ENCODE measurements at regions not wholly inside any gene's neighbourhood (a gene's known extent, or its start where the extent isn't known, plus 50 kb on each side); places are given as distances from the start of the nearest gene placed in this dataset.
A peak's percentile ranks its signal among the peaks of the same experiment; 100 is the strongest.

- no peak for TF ChIP-seq CTCF (conservative IDR thresholded peaks at IDR 0.05)
- TF ChIP-seq ZFX (IDR thresholded peaks at IDR 0.05) = no peak
- H3K27ac ChIP-seq = no peak overlapping the region
Observed at GRCh38 chr3:147122350-147122749, 284.0 kb downstream of the ZIC4 start.

GRCh38 chr3:147119989-147120388 is 286.4 kb downstream of the ZIC4 start:
- H3K27ac ChIP-seq = no peak overlapping the region
- peak; percentile 72 for TF ChIP-seq CTCF (conservative IDR thresholded peaks at IDR 0.05)
- no peak for TF ChIP-seq ZFX (IDR thresholded peaks at IDR 0.05)

GRCh38 chr3:147119346-147119745 is 287.0 kb downstream of the ZIC4 start:
- H3K27ac ChIP-seq = no peak overlapping the region
- no peak for TF ChIP-seq CTCF (conservative IDR thresholded peaks at IDR 0.05)
- no peak for TF ChIP-seq ZFX (IDR thresholded peaks at IDR 0.05)

GRCh38 chr3:147118611-147119010 is 287.7 kb downstream of the ZIC4 start:
- TF ChIP-seq CTCF (conservative IDR thresholded peaks at IDR 0.05) = no peak
- TF ChIP-seq ZFX (IDR thresholded peaks at IDR 0.05) = no peak
- no peak overlapping the region for H3K27ac ChIP-seq

- no peak overlapping the region for H3K27ac ChIP-seq
- TF ChIP-seq CTCF (conservative IDR thresholded peaks at IDR 0.05) (no peak), ZFX (IDR thresholded peaks at IDR 0.05) (no peak)
Observed at GRCh38 chr3:147117631-147118030, 288.7 kb downstream of the ZIC4 start.

GRCh38 chr3:147113293-147114044 is 292.9 kb downstream of the ZIC4 start:
- no peak for TF ChIP-seq ZFX (IDR thresholded peaks at IDR 0.05)
- TF ChIP-seq CTCF (conservative IDR thresholded peaks at IDR 0.05) = no peak
- no peak overlapping the region for H3K27ac ChIP-seq

- no peak overlapping the region for H3K27ac ChIP-seq
- no peak for TF ChIP-seq ZFX (IDR thresholded peaks at IDR 0.05)
- no peak for TF ChIP-seq CTCF (conservative IDR thresholded peaks at IDR 0.05)
Observed at GRCh38 chr3:147099076-147099475, 307.3 kb downstream of the ZIC4 start.
